ENCODE measurements at regions not wholly inside any gene's neighbourhood (a gene's known extent, or its start where the extent isn't known, plus 50 kb on each side); places are given as distances from the start of the nearest gene placed in this dataset.

- DNase-seq (ENCODE audit: low spot score), result no peak
These were observed 323.0 kb downstream of the SH2D4B start for GRCh38 chr10:80860719-80861118.

GRCh38 chr10:80861882-80862281 is 324.2 kb downstream of the SH2D4B start:
- DNase-seq (ENCODE audit: low spot score), result no peak

GRCh38 chr10:80870282-80870681 is 332.6 kb downstream of the SH2D4B start:
- no peak for DNase-seq (ENCODE audit: low spot score)

DNA sequence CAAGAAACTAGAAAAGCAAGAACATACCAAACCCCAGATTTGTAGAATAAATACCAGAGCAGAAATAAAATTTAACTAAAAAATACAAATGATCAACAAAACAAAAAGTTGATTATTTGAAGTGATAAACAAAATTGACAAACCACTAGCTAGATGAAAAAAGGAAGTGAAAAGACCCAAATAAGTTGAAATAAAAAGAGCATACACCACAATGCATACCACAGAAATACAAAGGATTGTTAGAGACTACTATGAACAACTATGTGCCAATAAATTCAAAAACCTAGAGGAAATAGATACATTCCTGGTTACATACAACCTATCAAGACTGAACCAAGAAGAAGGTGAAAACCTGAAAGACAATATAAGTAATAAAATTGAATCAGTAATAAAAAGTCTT is 333.4 kb downstream of the SH2D4B start:
- no peak for DNase-seq (ENCODE audit: low spot score)

DNA sequence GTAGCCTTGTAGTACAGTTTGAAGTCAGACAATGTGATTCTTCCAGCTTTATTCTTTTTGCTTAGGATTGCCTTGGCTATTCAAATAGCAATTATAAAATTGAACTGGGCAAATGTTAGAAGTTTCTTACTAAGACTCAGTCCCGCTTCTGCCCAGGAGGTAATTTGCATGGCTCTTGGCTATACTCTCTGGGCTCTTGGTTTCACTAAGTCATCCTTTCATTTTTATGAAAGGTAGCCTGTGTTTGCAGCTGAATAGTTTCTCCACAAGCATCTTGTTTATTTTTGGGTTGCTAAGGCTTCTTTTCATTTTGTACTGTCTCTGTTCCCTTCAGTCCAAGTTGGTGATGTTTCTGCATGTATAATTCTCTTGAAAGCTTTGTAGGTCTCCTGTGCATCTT is 340.6 kb downstream of the SH2D4B start:
- DNase-seq (ENCODE audit: low spot score), result no peak

GRCh38 chr10:80890146-80890545 is 352.4 kb downstream of the SH2D4B start:
- no peak for DNase-seq (ENCODE audit: low spot score)

DNA sequence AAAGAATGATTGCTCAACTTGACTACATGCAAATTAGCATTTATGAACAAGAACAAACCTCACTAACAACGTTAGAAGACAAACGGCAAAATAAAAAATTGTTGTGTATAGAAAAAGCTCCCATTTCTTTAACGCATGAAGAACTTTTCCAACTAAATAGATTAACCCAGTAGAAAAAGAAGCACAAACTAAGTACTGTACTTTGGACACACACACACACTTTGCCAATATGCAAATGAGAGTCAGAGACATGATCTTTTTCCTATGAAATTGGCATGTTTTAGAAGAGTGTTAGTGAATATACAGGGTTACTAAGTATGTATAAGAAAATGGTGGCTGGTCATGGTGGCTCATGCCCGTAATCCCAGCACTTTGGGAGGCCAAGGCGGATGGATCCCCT is 355.6 kb downstream of the SH2D4B start:
- no peak for DNase-seq (ENCODE audit: low spot score)

- no peak for DNase-seq (ENCODE audit: low spot score)
These were observed 356.6 kb downstream of the SH2D4B start for GRCh38 chr10:80894311-80894791.

DNA sequence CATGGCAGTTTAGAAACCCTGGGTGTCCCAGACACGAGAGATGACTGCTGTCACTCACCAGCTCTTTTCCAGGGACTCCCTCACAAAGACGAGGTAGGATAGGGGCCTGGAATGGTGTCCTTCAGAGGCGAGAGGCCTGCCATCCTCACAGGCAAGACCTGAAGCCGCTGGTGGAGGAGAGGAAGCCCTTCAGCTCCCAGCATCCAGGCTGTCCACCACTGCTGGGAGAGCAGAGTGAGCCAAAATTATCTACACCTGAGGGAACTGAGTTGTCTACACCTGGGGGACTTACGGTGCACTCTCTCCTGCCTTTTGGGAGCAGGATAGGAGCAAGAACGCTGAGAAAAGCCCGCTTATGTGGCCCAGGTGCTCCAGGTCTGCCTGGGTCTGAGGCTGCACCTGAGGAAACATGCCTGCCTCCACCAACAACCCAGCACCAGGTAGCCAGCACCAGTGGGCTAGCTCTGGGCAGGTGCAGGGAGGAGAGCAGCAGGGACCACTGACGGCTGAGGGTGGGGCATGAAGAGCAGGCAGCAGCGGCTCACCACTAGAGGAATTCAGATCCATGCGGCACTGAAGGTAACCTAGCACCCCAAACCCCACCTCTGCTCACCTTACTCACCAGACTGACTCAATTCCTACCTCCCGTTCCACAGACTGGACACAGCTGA is 357.2 kb downstream of the SH2D4B start:
- DNase-seq (ENCODE audit: low spot score), result no peak

DNA sequence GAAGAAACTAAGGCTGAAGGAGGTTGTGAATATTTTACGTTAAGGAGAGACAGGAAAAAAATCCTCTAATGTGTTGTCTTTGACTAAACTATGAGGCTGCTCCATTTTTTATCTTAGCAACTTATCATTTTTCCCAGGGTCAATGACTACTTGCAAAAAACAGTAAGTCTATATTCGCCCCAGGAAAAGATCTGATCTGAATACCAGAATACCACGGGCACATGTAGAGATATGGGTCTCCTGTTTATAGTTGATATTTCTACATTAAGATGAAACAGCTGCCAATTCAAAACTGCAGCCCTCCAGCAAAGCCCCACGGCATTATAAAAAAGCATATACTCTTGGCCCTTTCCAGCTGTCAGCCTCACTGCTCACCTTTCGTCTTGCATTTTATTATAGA is 358.4 kb downstream of the SH2D4B start:
- no peak for DNase-seq (ENCODE audit: low spot score)

GRCh38 chr10:80896959-80897358 is 359.3 kb downstream of the SH2D4B start:
- DNase-seq (ENCODE audit: low spot score), result no peak

DNA sequence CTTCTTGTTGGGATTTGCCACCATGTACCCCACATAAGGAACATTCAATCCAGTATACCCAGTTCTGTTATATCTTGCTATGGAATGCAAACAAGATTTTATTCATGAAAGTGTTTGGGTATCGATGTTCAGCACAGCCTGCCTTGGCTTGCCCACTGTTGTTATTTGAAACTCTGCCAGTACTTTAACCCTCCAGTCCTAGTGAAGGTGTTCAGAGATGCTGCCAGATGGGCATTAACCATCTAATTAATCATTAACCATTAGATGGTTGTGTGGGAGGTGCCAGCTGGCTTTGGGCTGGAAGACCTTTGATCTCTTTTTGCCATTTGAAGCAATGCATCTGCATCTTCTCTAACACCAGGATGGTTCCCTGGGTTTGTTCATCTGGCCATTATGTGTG is 363.0 kb downstream of the SH2D4B start:
- no peak for DNase-seq (ENCODE audit: low spot score)

- DNase-seq (ENCODE audit: low spot score), result no peak
These were observed 370.9 kb downstream of the SH2D4B start for GRCh38 chr10:80908611-80909010.

GRCh38 chr10:80909254-80909653 is 371.6 kb downstream of the SH2D4B start:
- DNase-seq (ENCODE audit: low spot score), result no peak

GRCh38 chr10:80917636-80918035 is 379.9 kb downstream of the SH2D4B start:
- DNase-seq (ENCODE audit: low spot score), result no peak

DNA sequence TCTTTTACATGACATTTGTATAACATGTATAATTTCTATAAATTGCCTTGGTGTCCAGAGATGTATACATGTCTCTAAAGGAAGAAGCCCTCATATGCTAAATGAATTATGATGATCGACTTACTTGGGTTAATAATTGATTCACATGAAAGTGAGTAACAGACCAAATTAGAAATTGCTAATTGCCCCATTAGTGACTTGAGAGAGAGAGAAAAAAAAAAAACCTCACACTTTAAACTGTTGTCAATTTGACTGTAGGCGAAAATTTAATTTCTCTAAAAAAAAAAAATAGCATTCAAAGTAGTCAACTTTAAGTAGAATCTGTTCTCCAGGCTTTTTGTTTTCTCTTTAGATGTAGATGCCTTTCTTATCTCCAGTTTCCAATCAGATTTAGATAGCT is 383.3 kb downstream of the SH2D4B start:
- no peak for DNase-seq (ENCODE audit: low spot score)

DNA sequence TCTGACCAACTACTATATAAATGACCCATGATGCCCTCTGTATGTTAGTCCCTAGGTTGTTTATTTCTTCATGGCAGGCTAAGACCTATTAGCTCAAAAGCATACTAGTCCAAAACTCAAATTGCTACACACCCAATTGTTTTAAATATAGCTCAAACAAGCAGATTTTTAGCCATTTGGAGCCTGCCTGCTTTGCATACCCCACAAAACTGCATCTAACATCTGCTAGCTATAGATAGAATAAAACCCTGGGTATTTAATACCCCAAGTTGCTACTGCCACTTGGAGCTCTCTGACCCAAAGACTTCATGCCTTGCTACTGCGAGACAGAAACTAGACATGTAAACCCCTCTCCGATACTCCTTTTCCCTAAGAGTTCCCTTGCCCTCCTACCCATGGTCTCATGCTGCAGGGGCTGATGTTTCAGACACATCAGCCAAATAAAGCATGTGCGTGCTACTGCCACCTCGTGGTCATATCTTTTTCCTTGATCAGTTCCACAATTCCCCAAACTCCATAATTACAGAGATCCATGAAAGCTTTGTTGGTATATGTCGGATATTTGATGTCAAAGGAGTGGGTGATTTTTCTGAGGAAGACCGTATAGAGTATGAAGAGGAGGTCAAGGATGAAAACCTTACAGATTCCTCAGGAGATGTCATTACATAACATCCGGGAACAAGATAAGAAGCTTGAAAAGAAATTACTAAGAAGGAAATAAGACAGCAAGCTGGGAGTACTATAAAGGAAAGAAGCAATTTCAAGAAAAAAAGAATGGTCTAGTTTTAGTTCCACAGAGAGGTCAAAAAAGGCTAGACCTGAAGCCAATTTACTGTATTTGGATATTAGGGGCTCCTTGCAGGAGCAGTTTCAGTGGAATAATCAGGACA is 386.6 kb downstream of the SH2D4B start:
- DNase-seq (ENCODE audit: low spot score), result peak; percentile 35

DNA sequence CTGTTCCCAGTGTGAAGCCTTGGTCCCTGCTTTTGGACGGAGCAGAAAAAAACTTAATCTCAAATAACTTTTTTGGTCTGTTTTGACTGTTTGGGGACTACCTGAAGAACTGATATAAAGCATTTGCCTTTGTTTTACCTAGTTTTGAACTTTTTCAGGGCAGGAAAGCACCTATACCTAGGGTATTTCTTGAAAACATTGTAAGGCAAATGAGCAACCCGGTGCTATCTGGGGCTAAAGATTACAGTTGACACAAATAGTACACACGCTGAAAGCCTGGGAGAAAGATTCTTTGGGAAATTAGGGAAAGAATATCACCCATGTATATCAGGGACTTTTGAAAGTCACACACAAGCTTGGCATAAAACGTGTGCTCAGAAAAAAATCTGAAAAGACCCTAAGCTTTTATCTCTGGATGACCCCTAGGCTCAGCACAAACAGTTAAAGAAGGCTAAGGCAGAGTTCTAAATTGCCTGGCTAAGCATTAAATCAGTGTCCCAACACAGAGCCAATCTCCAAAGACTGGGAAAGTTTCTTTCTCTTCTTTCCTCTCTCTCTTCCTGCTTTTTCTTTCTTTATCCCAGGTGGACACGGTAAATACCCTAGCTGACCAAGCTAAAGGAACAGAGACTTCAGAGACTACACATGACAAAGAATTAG is 389.8 kb downstream of the SH2D4B start:
- no peak for DNase-seq (ENCODE audit: low spot score)

DNA sequence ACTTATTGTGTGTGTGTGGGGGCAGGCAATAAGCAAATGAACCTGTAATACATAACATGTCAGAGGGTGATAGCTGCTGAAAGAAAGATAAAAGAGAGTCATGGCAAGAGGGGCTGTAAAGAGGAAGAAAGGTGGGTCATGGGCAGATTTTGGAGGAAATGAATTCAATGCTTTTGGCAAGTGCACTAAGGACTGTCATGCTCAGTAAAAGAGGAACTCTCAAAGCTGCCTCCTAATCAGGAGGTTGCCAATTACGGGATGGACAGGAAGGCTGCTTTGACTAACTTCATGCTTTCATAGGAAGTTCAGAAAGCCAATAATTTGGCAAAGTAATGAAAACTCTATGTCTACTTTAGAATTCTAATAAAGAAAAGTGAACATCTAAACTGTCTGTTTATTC is 401.2 kb downstream of the SH2D4B start:
- DNase-seq (ENCODE audit: low spot score), result no peak

DNA sequence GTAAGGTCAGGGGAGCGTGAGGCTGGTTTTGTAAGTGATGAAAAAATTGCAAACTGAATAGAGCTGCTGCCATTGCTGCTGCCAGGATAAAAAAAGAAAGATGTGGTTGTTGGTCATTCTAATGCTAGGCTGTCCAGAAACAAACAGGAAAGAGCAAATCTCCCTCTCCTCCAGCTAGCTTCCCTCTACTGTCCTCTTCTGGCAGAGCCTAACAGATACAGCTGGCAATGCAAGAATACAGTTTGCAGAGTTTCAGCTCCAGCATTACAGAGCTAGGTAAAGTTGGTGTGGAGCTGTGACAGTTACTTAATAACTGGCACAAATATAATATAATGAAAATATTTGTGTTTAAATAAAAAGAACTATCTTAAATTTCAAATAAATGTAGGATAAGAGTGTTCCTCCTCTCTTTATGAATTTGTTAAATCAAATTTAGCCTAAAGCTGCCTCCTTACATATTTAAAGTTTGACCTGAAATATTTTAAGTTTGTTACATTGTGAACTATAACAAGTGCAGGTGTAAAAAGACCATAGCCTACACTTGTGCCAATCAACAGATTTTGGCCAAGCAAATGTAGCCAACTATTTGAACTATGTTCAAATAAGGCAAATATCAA is 407.7 kb downstream of the SH2D4B start:
- DNase-seq (ENCODE audit: low spot score), result peak; percentile 7

- DNase-seq (ENCODE audit: low spot score), result no peak
These were observed 408.4 kb downstream of the SH2D4B start for GRCh38 chr10:80946073-80946472.

DNA sequence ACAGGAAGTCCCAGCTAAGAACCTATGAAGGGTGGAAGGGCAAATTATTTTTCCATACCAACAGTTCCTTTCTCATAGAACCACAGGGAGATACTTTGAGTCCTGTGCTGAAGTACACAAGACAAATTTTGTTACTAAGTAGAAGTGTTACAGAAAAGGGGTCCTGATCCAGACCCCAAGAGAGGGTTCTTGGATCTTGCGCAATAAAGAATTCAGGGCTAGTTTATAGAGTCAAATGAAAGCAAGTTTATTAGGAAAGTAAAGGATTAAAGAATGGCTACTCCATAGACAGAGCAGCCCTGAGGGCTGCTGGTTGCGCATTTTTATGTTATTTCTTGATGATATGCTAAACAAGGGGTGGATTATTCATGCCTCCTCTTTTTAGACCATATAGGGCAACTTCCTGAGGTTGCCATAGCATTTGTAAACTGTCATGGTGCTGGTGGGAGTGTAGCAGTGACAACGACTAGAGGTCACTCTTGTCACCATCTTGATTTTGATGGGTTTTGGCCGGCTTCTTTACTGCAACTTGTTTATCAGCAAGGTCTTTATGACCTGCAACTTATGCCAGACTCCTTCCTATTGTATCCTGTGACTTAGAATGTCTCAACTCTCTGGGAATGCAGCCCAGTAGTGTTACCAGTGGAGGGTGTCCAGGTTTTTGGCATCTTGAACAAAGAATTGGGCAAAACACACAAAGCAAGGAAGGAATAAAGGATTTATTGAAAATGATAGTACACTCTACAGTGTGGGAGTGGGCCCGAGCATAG is 409.4 kb downstream of the SH2D4B start:
- DNase-seq (ENCODE audit: low spot score), result no peak

Measured in kidney capillary endothelial cell (primary cell).